ENCODE measurements at regions not wholly inside any gene's neighbourhood (a gene's known extent, or its start where the extent isn't known, plus 50 kb on each side); places are given as distances from the start of the nearest gene placed in this dataset.

GRCh38 chr1:219505886-219506285 lies 107.0 kb downstream of the ZC3H11B start:
- TF ChIP-seq CTCF (IDR thresholded peaks at IDR 0.05; ENCODE audit: borderline replicate concordance, extremely low read depth, low read length, poor library complexity, severe bottlenecking): no peak
- no peak for TF ChIP-seq EZH2 (IDR thresholded peaks at IDR 0.05; ENCODE audit: borderline replicate concordance, low read depth, low read length, severe bottlenecking)

Measured in DND-41 (cell line).